ENCODE measurements at regions not wholly inside any gene's neighbourhood (a gene's known extent, or its start where the extent isn't known, plus 50 kb on each side); places are given as distances from the start of the nearest gene placed in this dataset.

GRCh38 chr7:115249080-115249479 is 327.2 kb downstream of the MDFIC start:
- Mint-ChIP-seq H3K9me3 (ENCODE audit: insufficient read depth) (peaks cover 5% of the 10 kb centered on the region), H3K27me3 (peaks cover 4% of the 10 kb centered on the region), H3K4me3 (no peak overlapping the region), H3K4me1 (no peaks in the 10 kb centered on the region), H3K27ac (no peak overlapping the region)
- Histone ChIP-seq H3K36me3 (replicated peaks in 1 of 2; ENCODE audit: control extremely low read depth in 1 of 2, control insufficient read depth in 1 of 2, extremely low read depth in 1 of 2, insufficient read depth in 2 of 2, low read length in 1 of 2) (no peaks in the 10 kb centered on the region), H3K4me2 (replicated peaks; ENCODE audit: low read depth, low read length, poor library complexity, severe bottlenecking) (no peak overlapping the region), H4K20me1 (ENCODE audit: control insufficient read depth, insufficient read depth, low read length, poor library complexity, severe bottlenecking) (no peaks in the 10 kb centered on the region), H3K79me2 (ENCODE audit: control insufficient read depth, insufficient read depth, low read length) (no peaks in the 10 kb centered on the region), H3K4me3 (ENCODE audit: control extremely low read depth in 1 of 5, extremely low read depth in 1 of 5, insufficient read depth in 1 of 5, low read depth in 2 of 5, low read length in 4 of 5) (no peak overlapping the region), H3K4me1 (ENCODE audit: control insufficient read depth in 2 of 2, insufficient read depth in 2 of 2, low read length in 2 of 2) (no peaks in the 10 kb centered on the region), H3K9ac (ENCODE audit: low read length) (no peak overlapping the region), H3K27ac (ENCODE audit: low read length in 2 of 2) (no peak overlapping the region), H2AFZ (ENCODE audit: insufficient read depth, low read depth, low read length, poor library complexity, severe bottlenecking) (no peak overlapping the region), H3K9me3 (ENCODE audit: control extremely low read depth in 1 of 3, control insufficient read depth in 2 of 3, insufficient read depth in 1 of 3, low read length in 2 of 3) (peaks cover 0 to 3% (median 1%) of the 10 kb centered on the region in 3 donors), H3K27me3 (replicated peaks in 1 of 4; ENCODE audit: control extremely low read depth in 1 of 4, control insufficient read depth in 3 of 4, insufficient read depth in 4 of 4, low read length in 3 of 4) (no peaks in the 10 kb centered on the region)
- DNase-seq (no peak), ATAC-seq (ENCODE audit: low read depth) (no peak)
- TF ChIP-seq CTCF (IDR thresholded peaks at IDR 0.05) (no peak), EZH2 (IDR thresholded peaks at IDR 0.05; ENCODE audit: borderline replicate concordance, insufficient read depth, low read depth, low read length, poor library complexity, severe bottlenecking) (no peak)
- ChIA-PET CTCF (no interaction called here), POLR2A (no interaction called here)
- no CpG with 5 or more reads among the region's 1 CpG for WGBS (ENCODE audit: insufficient coverage)
- intact Hi-C loops (cut with micrococcal nuclease), result no loop called here

- intact Hi-C loops (cut with micrococcal nuclease), result no loop called here
- H3K4me3 ChIP-seq (ENCODE audit: control extremely low read depth in 1 of 5, extremely low read depth in 1 of 5, insufficient read depth in 1 of 5, low read depth in 2 of 5, low read length in 4 of 5), result no peak overlapping the region
- peaks cover 0 to 4% (median 1%) of the 10 kb centered on the region in 3 donors for H3K9me3 ChIP-seq (ENCODE audit: control extremely low read depth in 1 of 3, control insufficient read depth in 2 of 3, insufficient read depth in 1 of 3, low read length in 2 of 3)
- TF ChIP-seq EZH2 (IDR thresholded peaks at IDR 0.05; ENCODE audit: borderline replicate concordance, insufficient read depth, low read depth, low read length, poor library complexity, severe bottlenecking) (no peak), CTCF (IDR thresholded peaks at IDR 0.05) (no peak)
- ChIA-PET CTCF (no interaction called here), POLR2A (no interaction called here)
- H3K27me3 Mint-ChIP-seq, result peaks cover 4% of the 10 kb centered on the region
- H3K36me3 ChIP-seq (replicated peaks in 1 of 2; ENCODE audit: control extremely low read depth in 1 of 2, control insufficient read depth in 1 of 2, extremely low read depth in 1 of 2, insufficient read depth in 2 of 2, low read length in 1 of 2), result no peaks in the 10 kb centered on the region
- no peak for ATAC-seq (ENCODE audit: low read depth)
- H4K20me1 ChIP-seq (ENCODE audit: control insufficient read depth, insufficient read depth, low read length, poor library complexity, severe bottlenecking), result no peaks in the 10 kb centered on the region
- no peak for DNase-seq
- no peak overlapping the region for H3K27ac Mint-ChIP-seq
- H3K4me3 Mint-ChIP-seq, result no peak overlapping the region
- no peak overlapping the region for H3K4me2 ChIP-seq (replicated peaks; ENCODE audit: low read depth, low read length, poor library complexity, severe bottlenecking)
- no peak overlapping the region for H3K27ac ChIP-seq (ENCODE audit: low read length in 2 of 2)
- H2AFZ ChIP-seq (ENCODE audit: insufficient read depth, low read depth, low read length, poor library complexity, severe bottlenecking), result no peak overlapping the region
- no peaks in the 10 kb centered on the region for H3K4me1 ChIP-seq (ENCODE audit: control insufficient read depth in 2 of 2, insufficient read depth in 2 of 2, low read length in 2 of 2)
- H3K4me1 Mint-ChIP-seq, result no peaks in the 10 kb centered on the region
- no peaks in the 10 kb centered on the region for H3K79me2 ChIP-seq (ENCODE audit: control insufficient read depth, insufficient read depth, low read length)
- H3K9me3 Mint-ChIP-seq (ENCODE audit: insufficient read depth), result peaks cover 5% of the 10 kb centered on the region
- H3K9ac ChIP-seq (ENCODE audit: low read length), result no peak overlapping the region
- no CpG with 5 or more reads among the region's 1 CpG for WGBS (ENCODE audit: insufficient coverage)
- H3K27me3 ChIP-seq (replicated peaks in 1 of 4; ENCODE audit: control extremely low read depth in 1 of 4, control insufficient read depth in 3 of 4, insufficient read depth in 4 of 4, low read length in 3 of 4), result no peaks in the 10 kb centered on the region
Measured at GRCh38 chr7:115241151-115241550, 319.3 kb downstream of the MDFIC start.
